ENCODE measurements at regions not wholly inside any gene's neighbourhood (a gene's known extent, or its start where the extent isn't known, plus 50 kb on each side); places are given as distances from the start of the nearest gene placed in this dataset.

DNA sequence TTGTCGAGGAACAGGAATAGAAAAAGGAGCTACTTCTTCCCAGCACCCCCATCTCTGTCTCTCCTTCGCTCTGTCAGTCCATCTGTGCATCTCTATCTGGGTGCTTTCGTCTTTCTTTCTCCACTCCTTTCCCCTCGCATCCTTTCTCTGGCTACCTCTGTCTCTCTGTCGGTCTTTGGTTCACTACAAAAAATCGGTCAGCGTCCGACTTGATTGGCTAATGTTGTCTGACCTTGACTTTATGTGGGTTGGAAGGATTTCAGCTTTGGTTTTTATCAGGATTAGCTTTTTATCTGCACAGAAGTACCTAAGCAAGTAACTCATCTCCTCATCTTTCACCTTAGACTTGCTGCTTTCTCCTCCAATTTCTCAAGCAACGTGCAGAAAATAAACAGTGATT is 575.2 kb upstream of the ZNF462 start:
- no peak for TF ChIP-seq CTCF (IDR thresholded peaks at IDR 0.05; ENCODE audit: low read depth, low read length, missing control alignments)
- H3K4me3 ChIP-seq (replicated peaks; ENCODE audit: low read depth, low read length), result no peak overlapping the region

GRCh38 chr9:106288689-106289088 is 574.3 kb upstream of the ZNF462 start:
- TF ChIP-seq CTCF (IDR thresholded peaks at IDR 0.05; ENCODE audit: low read depth, low read length, missing control alignments), result no peak
- H3K4me3 ChIP-seq (replicated peaks; ENCODE audit: low read depth, low read length), result no peak overlapping the region
- DNase-seq (ENCODE audit: extremely low read depth, low read depth), result no peak

More for the DNA sequence above, 575.2 kb upstream of the ZNF462 start:
- DNase-seq (ENCODE audit: extremely low read depth, low read depth), result no peak

DNA sequence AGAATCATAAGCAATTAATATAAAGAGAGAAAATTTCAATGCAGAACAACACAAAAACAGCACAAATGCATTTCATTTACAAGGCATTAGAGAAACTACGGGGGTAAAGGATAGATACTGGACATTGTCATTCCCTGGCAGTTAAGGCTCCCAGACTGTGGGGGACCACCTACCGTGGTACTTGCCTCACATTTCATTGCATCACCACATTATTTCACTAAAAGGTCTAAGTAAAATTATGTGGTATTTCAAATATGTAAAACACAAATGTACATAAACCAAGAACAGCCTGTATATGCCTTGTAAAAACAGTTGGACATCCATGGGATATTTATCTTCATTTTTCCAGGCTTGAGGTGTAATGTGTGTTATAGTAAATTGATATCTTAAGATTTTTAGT is 571.2 kb upstream of the ZNF462 start:
- no peak overlapping the region for H3K4me3 ChIP-seq (replicated peaks; ENCODE audit: low read depth, low read length)
- no peak for DNase-seq (ENCODE audit: extremely low read depth, low read depth)
- TF ChIP-seq CTCF (IDR thresholded peaks at IDR 0.05; ENCODE audit: low read depth, low read length, missing control alignments), result no peak

DNA sequence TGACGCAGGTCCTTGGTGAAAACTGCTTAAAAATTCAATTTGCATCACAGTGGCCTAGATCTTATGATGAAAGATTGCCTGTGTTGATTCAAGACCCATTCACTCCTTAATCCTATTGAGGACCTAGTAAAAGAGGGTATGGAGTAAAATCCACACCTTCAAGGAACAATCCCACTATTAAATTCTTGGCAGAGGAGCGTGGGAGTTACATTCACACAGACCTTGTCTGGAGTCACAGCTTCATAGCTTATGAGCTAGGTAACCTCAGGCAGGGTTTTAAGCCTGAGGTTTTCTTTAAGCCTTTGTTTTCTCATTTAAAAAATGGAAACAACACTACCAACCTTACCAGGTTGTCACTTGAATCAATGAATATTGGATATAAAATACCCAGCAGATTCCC is 566.5 kb upstream of the ZNF462 start:
- DNase-seq (ENCODE audit: extremely low read depth, low read depth), result no peak
- H3K4me3 ChIP-seq (replicated peaks; ENCODE audit: low read depth, low read length), result no peak overlapping the region
- no peak for TF ChIP-seq CTCF (IDR thresholded peaks at IDR 0.05; ENCODE audit: low read depth, low read length, missing control alignments)

GRCh38 chr9:106298997-106299396 is 564.0 kb upstream of the ZNF462 start:
- no peak overlapping the region for H3K4me3 ChIP-seq (replicated peaks; ENCODE audit: low read depth, low read length)
- TF ChIP-seq CTCF (IDR thresholded peaks at IDR 0.05; ENCODE audit: low read depth, low read length, missing control alignments), result no peak
- DNase-seq (ENCODE audit: extremely low read depth, low read depth), result no peak

DNA sequence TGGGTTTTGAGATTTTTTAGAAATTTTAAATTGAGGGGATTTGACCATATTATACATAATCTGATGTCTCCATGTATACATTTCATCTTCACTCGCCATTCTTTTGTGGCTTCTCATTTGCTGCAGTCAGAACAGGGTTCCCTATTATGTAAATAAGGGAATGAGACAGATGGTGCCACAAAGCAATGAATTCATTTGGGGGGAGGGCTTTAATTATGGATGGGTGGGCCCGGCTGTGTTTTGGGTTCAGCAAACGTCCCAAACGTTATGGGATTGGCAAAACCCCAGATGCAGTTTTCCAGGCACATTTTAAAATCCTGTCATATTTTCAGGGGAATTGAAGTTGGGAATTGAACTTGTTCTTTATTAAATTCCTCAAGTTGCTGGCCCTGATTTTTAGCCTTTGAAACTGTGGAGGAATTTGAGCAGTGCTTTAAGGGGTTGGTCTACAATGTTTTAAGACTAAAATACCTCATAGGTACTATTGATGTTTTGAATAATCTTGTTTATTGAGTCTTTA is 558.5 kb upstream of the ZNF462 start:
- DNase-seq (ENCODE audit: extremely low read depth, low read depth), result no peak
- no peak for TF ChIP-seq CTCF (IDR thresholded peaks at IDR 0.05; ENCODE audit: low read depth, low read length, missing control alignments)

More for the DNA sequence above, 558.5 kb upstream of the ZNF462 start:
- H3K4me3 ChIP-seq (replicated peaks; ENCODE audit: low read depth, low read length), result no peak overlapping the region
